GM23338 (cell line): ENCODE measurements at regions not wholly inside any gene's neighbourhood (a gene's known extent, or its start where the extent isn't known, plus 50 kb on each side); places are given as distances from the start of the nearest gene placed in this dataset.

Experiments
- ATAC-seq: fragments of 200-7000 bp; cut with Tn5 transposase; 3 replicates; pipeline ENCODE4 v1.9.1; 2020
- DNase-seq: peaks from one replicate; pipeline ENCODE4 v3.0.0-alpha.2; 2015; ENCODE audit warnings: low spot score
- H2AFZ ChIP-seq: fragments of 200-600 bp; sonication (generic); 2 replicates; pipeline ENCODE4 v1.8.0; 2016; ENCODE audit warnings: antibody characterized with exemption, mild to moderate bottlenecking, moderate library complexity
- H3F3A ChIP-seq: fragments of 200-600 bp; sonication (generic); replicated peaks from 2 replicates; pipeline ENCODE4 v1.8.0; 2017; ENCODE audit warnings: antibody characterized with exemption, mixed run types, low read depth
- H3K27ac ChIP-seq: fragments of 200-600 bp; sonication (generic); 2 replicates; pipeline ENCODE4 v1.6.1; 2016; ENCODE audit warnings: low read depth
- H3K27me3 ChIP-seq: fragments of 200-600 bp; sonication (generic); 2 replicates; pipeline ENCODE4 v1.8.0; 2016; ENCODE audit warnings: mild to moderate bottlenecking, mixed run types, moderate library complexity; ENCODE audit not compliant: insufficient read depth
- H3K36me3 ChIP-seq: fragments of 200-600 bp; sonication (generic); 2 replicates; pipeline ENCODE4 v1.8.0; 2016; ENCODE audit warnings: mild to moderate bottlenecking; ENCODE audit not compliant: insufficient read depth
- H3K4me1 ChIP-seq: fragments of 200-600 bp; sonication (generic); 2 replicates; pipeline ENCODE4 v1.8.0; 2016; ENCODE audit warnings: mild to moderate bottlenecking, moderate library complexity; ENCODE audit not compliant: insufficient read depth
- H3K4me2 ChIP-seq: fragments of 200-600 bp; sonication (generic); 2 replicates; pipeline ENCODE4 v1.7.1; 2017; ENCODE audit warnings: mixed run types
- H3K4me3 ChIP-seq: fragments of 200-600 bp; sonication (generic); 2 replicates; pipeline ENCODE4 v1.6.1; 2016; ENCODE audit warnings: mixed run types
- H3K79me2 ChIP-seq: fragments of 200-600 bp; sonication (generic); replicated peaks from 2 replicates; pipeline ENCODE4 v1.8.0; 2017; ENCODE audit warnings: mild to moderate bottlenecking; ENCODE audit not compliant: insufficient read depth
- H3K9me2 ChIP-seq: fragments of 200-600 bp; sonication (generic); 2 replicates; pipeline ENCODE4 v1.8.0; 2017; ENCODE audit not compliant: insufficient read depth
- H4K20me1 ChIP-seq: fragments of 200-600 bp; sonication (generic); replicated peaks from 2 replicates; pipeline ENCODE4 v1.8.0; 2017; ENCODE audit warnings: mild to moderate bottlenecking; ENCODE audit not compliant: insufficient read depth
- H3K27ac Mint-ChIP-seq: 2 replicates; pipeline ENCODE4 v1.8.0; 2020; ENCODE audit warnings: inconsistent platforms, mild to moderate bottlenecking, moderate library complexity, mixed read lengths
- H3K27me3 Mint-ChIP-seq: 3 replicates; pipeline ENCODE4 v1.8.0; 2022; ENCODE audit warnings: low read depth, mild to moderate bottlenecking, moderate library complexity, mixed read lengths, inconsistent platforms; ENCODE audit not compliant: insufficient read depth, poor library complexity
- H3K36me3 Mint-ChIP-seq: 3 replicates; pipeline ENCODE4 v1.8.0; 2021; ENCODE audit warnings: low read depth, mild to moderate bottlenecking, inconsistent platforms, moderate library complexity, mixed read lengths
- H3K4me1 Mint-ChIP-seq: 3 replicates; pipeline ENCODE4 v1.8.0; 2020; ENCODE audit warnings: mild to moderate bottlenecking, inconsistent platforms, mixed read lengths
- H3K4me3 Mint-ChIP-seq: 3 replicates; pipeline ENCODE4 v1.8.0; 2021; ENCODE audit warnings: moderate library complexity, mild to moderate bottlenecking, inconsistent platforms, mixed read lengths
- H3K9me3 Mint-ChIP-seq: 3 replicates; pipeline ENCODE4 v1.8.0; 2020; ENCODE audit warnings: moderate library complexity, mild to moderate bottlenecking, inconsistent platforms, mixed read lengths
- CREB1 ChIP-seq: fragments of 250-450 bp; sonication (Bioruptor Pico); IDR thresholded peaks from 2 replicates; pipeline ENCODE4 v1.5.0; 2020; ENCODE audit warnings: low read depth, mild to moderate bottlenecking, moderate library complexity
- EZH2 ChIP-seq: fragments of 200-600 bp; sonication (generic); IDR thresholded peaks from one replicate; pipeline ENCODE4 v1.8.0; 2017; ENCODE audit warnings: antibody characterized with exemption, mild to moderate bottlenecking, low read depth; ENCODE audit not compliant: unreplicated experiment
- EZH2phosphoT487 ChIP-seq: fragments of 200-600 bp; sonication (generic); IDR thresholded peaks from one replicate; pipeline ENCODE4 v1.8.1; 2018; ENCODE audit warnings: antibody characterized with exemption; ENCODE audit not compliant: unreplicated experiment
- JUNB ChIP-seq: IDR thresholded peaks from one replicate; pipeline ENCODE4 v1.6.1; 2016; ENCODE audit warnings: antibody characterized with exemption; ENCODE audit not compliant: unreplicated experiment
- POLR2AphosphoS5 ChIP-seq: IDR thresholded peaks from 2 replicates; pipeline ENCODE4 v1.6.1; 2016; ENCODE audit warnings: antibody characterized with exemption, low read depth
- STAT1 ChIP-seq: IDR thresholded peaks from one replicate; pipeline ENCODE4 v1.6.1; 2016; ENCODE audit warnings: antibody characterized with exemption; ENCODE audit not compliant: unreplicated experiment
- ZNF114 ChIP-seq: fragments of 250-450 bp; sonication (Bioruptor Pico); IDR thresholded peaks from 2 replicates; pipeline ENCODE4 v1.5.0; 2020; ENCODE audit warnings: mild to moderate bottlenecking, moderate library complexity
- ZNF331 ChIP-seq: fragments of 250-450 bp; sonication (Bioruptor Pico); IDR thresholded peaks from 2 replicates; pipeline ENCODE4 v1.5.0; 2020; ENCODE audit warnings: low read depth, mild to moderate bottlenecking, moderate library complexity
- TF ChIP-seq, protein P1 (sequence below): IDR thresholded peaks from one replicate; pipeline ENCODE4 v1.6.1; 2018; ENCODE audit warnings: antibody characterized with exemption; ENCODE audit not compliant: unreplicated experiment
- TF ChIP-seq, protein P2 (sequence below), 2 experiments: fragments of 200-600 bp in 1 of 2; sonication (generic) in 1 of 2; conservative IDR thresholded peaks; 2 replicates each; pipeline versions ENCODE4 v1.5.1 to v1.6.1; 2016 to 2017; ENCODE audit warnings: antibody characterized with exemption in 2 of 2, low read depth in 2 of 2, mild to moderate bottlenecking in 2 of 2, moderate library complexity in 1 of 2
- TF ChIP-seq, protein P3 (sequence below): IDR thresholded peaks from 2 replicates; pipeline ENCODE4 v1.6.1; 2016; ENCODE audit warnings: antibody characterized with exemption

DNA sequence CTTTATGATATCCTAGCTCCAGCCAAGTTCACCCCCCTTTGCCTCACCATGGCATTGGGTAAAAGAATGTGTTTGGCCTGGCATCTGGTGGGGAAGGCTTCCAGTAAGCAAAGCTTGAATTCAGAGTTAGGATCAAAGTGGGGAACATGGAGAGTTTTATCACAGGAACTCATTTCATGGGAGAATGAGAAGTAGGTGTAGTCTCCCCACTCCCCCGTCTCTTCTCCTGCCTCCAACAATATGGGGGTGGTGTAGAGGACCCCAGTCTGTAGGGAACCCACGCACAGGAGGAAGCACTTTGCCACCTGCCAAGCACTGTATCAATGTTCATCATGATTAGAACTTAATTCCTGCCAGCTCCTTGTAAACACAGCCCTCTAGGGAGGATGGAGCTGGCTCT is 200.5 kb downstream of the UACA start:
- H3K4me2 ChIP-seq = no peak overlapping the region
- H3K4me3 Mint-ChIP-seq = no peak overlapping the region
- H3F3A ChIP-seq = no peaks in the 10 kb centered on the region
- H3K4me1 Mint-ChIP-seq = peaks cover 5% of the 10 kb centered on the region; the same call in 2 of the 3 replicates
- no peaks in the 10 kb centered on the region for H3K4me1 ChIP-seq
- TF ChIP-seq STAT1 = no peak
- TF ChIP-seq, protein P1, sequence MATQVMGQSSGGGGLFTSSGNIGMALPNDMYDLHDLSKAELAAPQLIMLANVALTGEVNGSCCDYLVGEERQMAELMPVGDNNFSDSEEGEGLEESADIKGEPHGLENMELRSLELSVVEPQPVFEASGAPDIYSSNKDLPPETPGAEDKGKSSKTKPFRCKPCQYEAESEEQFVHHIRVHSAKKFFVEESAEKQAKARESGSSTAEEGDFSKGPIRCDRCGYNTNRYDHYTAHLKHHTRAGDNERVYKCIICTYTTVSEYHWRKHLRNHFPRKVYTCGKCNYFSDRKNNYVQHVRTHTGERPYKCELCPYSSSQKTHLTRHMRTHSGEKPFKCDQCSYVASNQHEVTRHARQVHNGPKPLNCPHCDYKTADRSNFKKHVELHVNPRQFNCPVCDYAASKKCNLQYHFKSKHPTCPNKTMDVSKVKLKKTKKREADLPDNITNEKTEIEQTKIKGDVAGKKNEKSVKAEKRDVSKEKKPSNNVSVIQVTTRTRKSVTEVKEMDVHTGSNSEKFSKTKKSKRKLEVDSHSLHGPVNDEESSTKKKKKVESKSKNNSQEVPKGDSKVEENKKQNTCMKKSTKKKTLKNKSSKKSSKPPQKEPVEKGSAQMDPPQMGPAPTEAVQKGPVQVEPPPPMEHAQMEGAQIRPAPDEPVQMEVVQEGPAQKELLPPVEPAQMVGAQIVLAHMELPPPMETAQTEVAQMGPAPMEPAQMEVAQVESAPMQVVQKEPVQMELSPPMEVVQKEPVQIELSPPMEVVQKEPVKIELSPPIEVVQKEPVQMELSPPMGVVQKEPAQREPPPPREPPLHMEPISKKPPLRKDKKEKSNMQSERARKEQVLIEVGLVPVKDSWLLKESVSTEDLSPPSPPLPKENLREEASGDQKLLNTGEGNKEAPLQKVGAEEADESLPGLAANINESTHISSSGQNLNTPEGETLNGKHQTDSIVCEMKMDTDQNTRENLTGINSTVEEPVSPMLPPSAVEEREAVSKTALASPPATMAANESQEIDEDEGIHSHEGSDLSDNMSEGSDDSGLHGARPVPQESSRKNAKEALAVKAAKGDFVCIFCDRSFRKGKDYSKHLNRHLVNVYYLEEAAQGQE = no peak
- TF ChIP-seq EZH2phosphoT487 = no peak
- TF ChIP-seq ZNF114 (CRISPR knock-in tag) = no peak
- no peak for TF ChIP-seq CREB1 (CRISPR knock-in tag)
- TF ChIP-seq ZNF331 (CRISPR knock-in tag) = no peak
- no peak for TF ChIP-seq EZH2
- TF ChIP-seq, protein P2, sequence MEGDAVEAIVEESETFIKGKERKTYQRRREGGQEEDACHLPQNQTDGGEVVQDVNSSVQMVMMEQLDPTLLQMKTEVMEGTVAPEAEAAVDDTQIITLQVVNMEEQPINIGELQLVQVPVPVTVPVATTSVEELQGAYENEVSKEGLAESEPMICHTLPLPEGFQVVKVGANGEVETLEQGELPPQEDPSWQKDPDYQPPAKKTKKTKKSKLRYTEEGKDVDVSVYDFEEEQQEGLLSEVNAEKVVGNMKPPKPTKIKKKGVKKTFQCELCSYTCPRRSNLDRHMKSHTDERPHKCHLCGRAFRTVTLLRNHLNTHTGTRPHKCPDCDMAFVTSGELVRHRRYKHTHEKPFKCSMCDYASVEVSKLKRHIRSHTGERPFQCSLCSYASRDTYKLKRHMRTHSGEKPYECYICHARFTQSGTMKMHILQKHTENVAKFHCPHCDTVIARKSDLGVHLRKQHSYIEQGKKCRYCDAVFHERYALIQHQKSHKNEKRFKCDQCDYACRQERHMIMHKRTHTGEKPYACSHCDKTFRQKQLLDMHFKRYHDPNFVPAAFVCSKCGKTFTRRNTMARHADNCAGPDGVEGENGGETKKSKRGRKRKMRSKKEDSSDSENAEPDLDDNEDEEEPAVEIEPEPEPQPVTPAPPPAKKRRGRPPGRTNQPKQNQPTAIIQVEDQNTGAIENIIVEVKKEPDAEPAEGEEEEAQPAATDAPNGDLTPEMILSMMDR (conservative IDR thresholded peaks at IDR 0.05; ENCODE audit: low read depth in 2 of 2) = no peak
- TF ChIP-seq JUNB = no peak
- TF ChIP-seq, protein P3, sequence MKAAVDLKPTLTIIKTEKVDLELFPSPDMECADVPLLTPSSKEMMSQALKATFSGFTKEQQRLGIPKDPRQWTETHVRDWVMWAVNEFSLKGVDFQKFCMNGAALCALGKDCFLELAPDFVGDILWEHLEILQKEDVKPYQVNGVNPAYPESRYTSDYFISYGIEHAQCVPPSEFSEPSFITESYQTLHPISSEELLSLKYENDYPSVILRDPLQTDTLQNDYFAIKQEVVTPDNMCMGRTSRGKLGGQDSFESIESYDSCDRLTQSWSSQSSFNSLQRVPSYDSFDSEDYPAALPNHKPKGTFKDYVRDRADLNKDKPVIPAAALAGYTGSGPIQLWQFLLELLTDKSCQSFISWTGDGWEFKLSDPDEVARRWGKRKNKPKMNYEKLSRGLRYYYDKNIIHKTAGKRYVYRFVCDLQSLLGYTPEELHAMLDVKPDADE = no peak
- no peak overlapping the region for H3K27ac ChIP-seq
- no peak overlapping the region for H3K27ac Mint-ChIP-seq
- H2AFZ ChIP-seq = no peak overlapping the region
- no peaks in the 10 kb centered on the region for H3K79me2 ChIP-seq
- no peaks in the 10 kb centered on the region for H3K9me3 Mint-ChIP-seq
- no peaks in the 10 kb centered on the region for H3K36me3 ChIP-seq
- DNase-seq = no peak
- no peaks in the 10 kb centered on the region for H3K9me2 ChIP-seq
- peaks cover 9% of the 10 kb centered on the region for H3K27me3 Mint-ChIP-seq
- no peaks in the 10 kb centered on the region for H4K20me1 ChIP-seq
- no peak overlapping the region for H3K4me3 ChIP-seq
- ATAC-seq = no peak
- no peaks in the 10 kb centered on the region for H3K27me3 ChIP-seq
- H3K36me3 Mint-ChIP-seq = no peaks in the 10 kb centered on the region

- Histone ChIP-seq H3F3A (no peaks in the 10 kb centered on the region), H3K4me3 (no peak overlapping the region), H4K20me1 (no peaks in the 10 kb centered on the region), H3K9me2 (no peaks in the 10 kb centered on the region), H3K27ac (no peak overlapping the region), H3K27me3 (no peaks in the 10 kb centered on the region), H2AFZ (no peak overlapping the region), H3K79me2 (no peaks in the 10 kb centered on the region), H3K4me1 (no peaks in the 10 kb centered on the region), H3K4me2 (no peak overlapping the region), H3K36me3 (no peaks in the 10 kb centered on the region)
- no peak for TF ChIP-seq POLR2AphosphoS5
- H3K27me3 Mint-ChIP-seq = peaks cover 9% of the 10 kb centered on the region
- no peaks in the 10 kb centered on the region for H3K9me3 Mint-ChIP-seq
- H3K27ac Mint-ChIP-seq = no peak overlapping the region
- H3K4me3 Mint-ChIP-seq = no peak overlapping the region
- peaks cover 5% of the 10 kb centered on the region; the same call in 2 of the 3 replicates for H3K4me1 Mint-ChIP-seq
- DNase-seq (no peak), ATAC-seq (no peak)
- no peaks in the 10 kb centered on the region for H3K36me3 Mint-ChIP-seq
Measured at GRCh38 chr15:70561885-70562284, 201.5 kb downstream of the UACA start.
